ENCODE measurements at regions not wholly inside any gene's neighbourhood (a gene's known extent, or its start where the extent isn't known, plus 50 kb on each side); places are given as distances from the start of the nearest gene placed in this dataset.

- no peaks in the 10 kb centered on the region for H3K27me3 ChIP-seq
- no peak overlapping the region for H3K4me3 ChIP-seq
- no peak for DNase-seq
- no peak for TF ChIP-seq CTCF (IDR thresholded peaks at IDR 0.05)
- no peak overlapping the region for H3K27ac ChIP-seq
- H3K36me3 ChIP-seq (ENCODE audit: low read depth, missing control alignments): no peaks in the 10 kb centered on the region
- H3K4me1 ChIP-seq: no peaks in the 10 kb centered on the region
- intact Hi-C loops (cut with DNase I; ENCODE audit: low total_unique reads): no loop called here
- no peaks in the 10 kb centered on the region for H3K9me3 ChIP-seq
These were observed 134.5 kb downstream of the C9orf152 start for GRCh38 chr9:110073356-110073905.

GRCh38 chr9:110076894-110077725 is 130.8 kb downstream of the C9orf152 start:
- no peak for DNase-seq
- Histone ChIP-seq H3K4me1 (no peaks in the 10 kb centered on the region), H3K27ac (no peak overlapping the region), H3K4me3 (no peak overlapping the region), H3K36me3 (ENCODE audit: low read depth, missing control alignments) (no peaks in the 10 kb centered on the region), H3K27me3 (no peaks in the 10 kb centered on the region), H3K9me3 (no peaks in the 10 kb centered on the region)
- 89 to 91% methylated on average over 13 of the region's 13 CpGs for whole genome bisulfite sequencing, 2 donors
- TF ChIP-seq POLR2A (IDR thresholded peaks at IDR 0.05): no peak
- TF ChIP-seq CTCF (IDR thresholded peaks at IDR 0.05): no peak
- intact Hi-C loops (cut with DNase I; ENCODE audit: low total_unique reads): no loop called here

GRCh38 chr9:110077925-110078324 is 130.0 kb downstream of the C9orf152 start:
- Histone ChIP-seq H3K36me3 (ENCODE audit: low read depth, missing control alignments) (no peaks in the 10 kb centered on the region), H3K9me3 (no peaks in the 10 kb centered on the region), H3K4me1 (no peaks in the 10 kb centered on the region), H3K27ac (no peak overlapping the region), H3K27me3 (no peaks in the 10 kb centered on the region), H3K4me3 (no peak overlapping the region)
- 91 to 93% methylated on average over 7 of the region's 7 CpGs for WGBS, 2 donors
- TF ChIP-seq CTCF (IDR thresholded peaks at IDR 0.05): no peak
- TF ChIP-seq POLR2A (IDR thresholded peaks at IDR 0.05): no peak
- intact Hi-C loops (cut with DNase I; ENCODE audit: low total_unique reads): no loop called here
- no peak for DNase-seq

GRCh38 chr9:110078604-110079003 is 129.4 kb downstream of the C9orf152 start:
- Histone ChIP-seq H3K36me3 (ENCODE audit: low read depth, missing control alignments) (no peaks in the 10 kb centered on the region), H3K4me3 (no peak overlapping the region), H3K27ac (no peak overlapping the region), H3K4me1 (no peaks in the 10 kb centered on the region), H3K9me3 (no peaks in the 10 kb centered on the region), H3K27me3 (no peaks in the 10 kb centered on the region)
- DNase-seq: no peak
- no peak for TF ChIP-seq POLR2A (IDR thresholded peaks at IDR 0.05)
- no peak for TF ChIP-seq CTCF (IDR thresholded peaks at IDR 0.05)
- 41 to 65% methylated on average over 4 of the region's 4 CpGs for WGBS, 2 donors
- intact Hi-C loops (cut with DNase I; ENCODE audit: low total_unique reads): no loop called here

- TF ChIP-seq CTCF (IDR thresholded peaks at IDR 0.05) (no peak), POLR2A (IDR thresholded peaks at IDR 0.05) (no peak)
- intact Hi-C loops (cut with DNase I; ENCODE audit: low total_unique reads): no loop called here
- Histone ChIP-seq H3K36me3 (ENCODE audit: low read depth, missing control alignments) (no peaks in the 10 kb centered on the region), H3K4me1 (no peaks in the 10 kb centered on the region), H3K9me3 (no peaks in the 10 kb centered on the region), H3K4me3 (no peak overlapping the region), H3K27ac (peak overlapping the region in 1 of 2 donors; percentile 32), H3K27me3 (no peaks in the 10 kb centered on the region)
- 32 to 62% methylated on average over 2 to 3 of the region's 3 CpGs for WGBS, 2 donors
- DNase-seq: no peak
These were observed 126.6 kb downstream of the C9orf152 start for GRCh38 chr9:110081395-110081794.

Data from testis (tissue), 2 donors.